Endothelial cell of umbilical vein (primary cell): ENCODE measurements at regions not wholly inside any gene's neighbourhood (a gene's known extent, or its start where the extent isn't known, plus 50 kb on each side); places are given as distances from the start of the nearest gene placed in this dataset.

ENCODE experiments used
- BruUV-seq: library from RNA; stranded (reverse); fragments of 400-500 nt; replicated peaks from 2 replicates; lab custom pipeline; 2021; lab: Mats Ljungman, UMichigan
- CTCF ChIA-PET: fragments of 300-600, 350-600 bp; sonication (Branson Sonifier 250); formaldehyde crosslinking; loops from one replicate; lab custom pipeline; 2021; ENCODE audit warnings: antibody characterized with exemption, inconsistent platforms; lab: Charles Lee
- POLR2A ChIA-PET: fragments of 300-600, 350-600 bp; sonication (Branson Sonifier 250); formaldehyde crosslinking; loops from one replicate; lab custom pipeline; 2021; ENCODE audit warnings: antibody characterized with exemption, inconsistent platforms; lab: Charles Lee
- DNase-seq: peaks from one replicate; pipeline ENCODE4 v3.0.0-alpha.2; 2011; ENCODE audit warnings: low read depth, low spot score
- FAIRE-seq: peaks from 2 replicates; lab custom pipeline; 2011; peaks lifted over from hg19 to GRCh38; lab: Jason Lieb, UNC
- H2AFZ ChIP-seq: 2 replicates; pipeline ENCODE4 v1.6.0; 2012; ENCODE audit warnings: low read depth, low read length, control low read depth, inconsistent platforms
- H3K27ac ChIP-seq: 2 replicates; pipeline ENCODE4 v1.5.1; 2011; ENCODE audit warnings: low read depth, mild to moderate bottlenecking, control low read depth, low read length, moderate library complexity; ENCODE audit not compliant: insufficient read depth
- H3K27me3 ChIP-seq, 2 experiments: 2 replicates each; pipeline versions ENCODE4 v1.6.0 to v1.6.1; 2011; ENCODE audit warnings: low read length in 2 of 2, mixed read lengths in 1 of 2; ENCODE audit not compliant: control insufficient read depth in 2 of 2, insufficient read depth in 2 of 2
- H3K36me3 ChIP-seq, 2 experiments: 2 replicates in 1 of 2; 3 replicates in 1 of 2; pipeline ENCODE4 v1.5.1; 2011; ENCODE audit warnings: low read length in 2 of 2, mild to moderate bottlenecking in 1 of 2, moderate library complexity in 1 of 2; ENCODE audit not compliant: control insufficient read depth in 2 of 2, insufficient read depth in 2 of 2; ENCODE audit errors: extremely low read depth in 1 of 2
- H3K4me1 ChIP-seq: 3 replicates; pipeline ENCODE4 v1.5.1; 2011; ENCODE audit warnings: mild to moderate bottlenecking, low read length; ENCODE audit not compliant: control insufficient read depth, insufficient read depth; ENCODE audit errors: extremely low read depth
- H3K4me2 ChIP-seq: 2 replicates; pipeline ENCODE4 v1.6.1; 2011; ENCODE audit warnings: low read length, control low read depth, mixed read lengths; ENCODE audit not compliant: insufficient read depth
- H3K4me3 ChIP-seq, 3 experiments: fragments of 200-600 bp in 1 of 3; sonication (generic), shearing (Covaris generic) in 1 of 3; replicated peaks in 1 of 3; 2 replicates each; pipeline ENCODE4 v1.5.1; 2011 to 2016; ENCODE audit warnings: control low read depth in 3 of 3, low read length in 3 of 3, mild to moderate bottlenecking in 2 of 3, inconsistent platforms in 1 of 3, low read depth in 1 of 3, moderate library complexity in 1 of 3; ENCODE audit not compliant: insufficient read depth in 1 of 3
- H3K79me2 ChIP-seq: 2 replicates; pipeline ENCODE4 v1.6.0; 2012; ENCODE audit warnings: low read length, inconsistent platforms; ENCODE audit not compliant: control insufficient read depth, insufficient read depth
- H3K9ac ChIP-seq: replicated peaks from 2 replicates; pipeline ENCODE3; 2011; ENCODE audit warnings: low read length, control low read depth; ENCODE audit not compliant: insufficient read depth; ENCODE audit errors: extremely low read depth
- H3K9me1 ChIP-seq: replicated peaks from 3 replicates; pipeline ENCODE4 v1.6.0; 2011; ENCODE audit warnings: mild to moderate bottlenecking, low read length; ENCODE audit not compliant: control insufficient read depth, insufficient read depth; ENCODE audit errors: extremely low read depth
- H3K9me3 ChIP-seq: replicated peaks from 2 replicates; pipeline ENCODE4 v1.5.1; 2012; ENCODE audit warnings: low read length, inconsistent platforms; ENCODE audit not compliant: control insufficient read depth, insufficient read depth
- H4K20me1 ChIP-seq: replicated peaks from 2 replicates; pipeline ENCODE3; 2011; ENCODE audit warnings: mild to moderate bottlenecking, low read length; ENCODE audit not compliant: control insufficient read depth, insufficient read depth; ENCODE audit errors: extremely low read depth
- EZH2 ChIP-seq: IDR thresholded peaks from 2 replicates; pipeline ENCODE4 v1.6.1; 2012; ENCODE audit warnings: borderline replicate concordance, low read depth, mild to moderate bottlenecking, moderate library complexity, low read length, inconsistent platforms; ENCODE audit not compliant: severe bottlenecking
- FOS ChIP-seq: IDR thresholded peaks from 2 replicates; pipeline ENCODE4 v1.6.1; 2011; ENCODE audit warnings: mild to moderate bottlenecking, low read length, moderate library complexity, borderline replicate concordance; ENCODE audit not compliant: insufficient read depth
- GATA2 ChIP-seq: IDR thresholded peaks from 2 replicates; pipeline ENCODE4 v1.7.0; 2011; ENCODE audit warnings: low read depth, mild to moderate bottlenecking, moderate library complexity, mixed read lengths, low read length; ENCODE audit not compliant: insufficient read length, insufficient read depth
- JUN ChIP-seq: IDR thresholded peaks from 2 replicates; pipeline ENCODE4 v1.6.1; 2011; ENCODE audit warnings: borderline replicate concordance, low read depth; ENCODE audit not compliant: insufficient read length, insufficient read depth
- MYC ChIP-seq: IDR thresholded peaks from one replicate; pipeline ENCODE4 v1.6.1; 2011; ENCODE audit warnings: mild to moderate bottlenecking, low read depth, low read length
- POLR2A ChIP-seq: IDR thresholded peaks from 2 replicates; pipeline ENCODE4 v1.6.1; 2012; ENCODE audit warnings: low read depth, mild to moderate bottlenecking, control low read depth, low read length
- POLR2AphosphoS5 ChIP-seq: IDR thresholded peaks from 2 replicates; pipeline ENCODE4 v1.6.1; 2012; ENCODE audit warnings: low read depth, mild to moderate bottlenecking, control low read depth, low read length, moderate library complexity; ENCODE audit not compliant: insufficient read depth
- dilution Hi-C: fragments of 300-500 bp; cut with MboI; formaldehyde crosslinking; loops from one replicate; pipeline ENCODE4 v1.15.0; 2019; ENCODE audit warnings: low sequenced_read_pairs; ENCODE audit not compliant: extremely low pct_ligation_motif_present
- intact Hi-C: fragments of 100-400 bp; cut with micrococcal nuclease; formaldehyde crosslinking; loops from one replicate; pipeline ENCODE4 v1.10.0; 2022
- TF ChIP-seq, protein P1 (sequence below): IDR thresholded peaks from 2 replicates; pipeline ENCODE4 v1.6.1; 2011; ENCODE audit not compliant: insufficient read depth, insufficient read length
- TF ChIP-seq, protein P2 (sequence below), 2 donors: IDR thresholded peaks; 1 replicate in 1 of 2; 2 replicates in 1 of 2; pipeline ENCODE4 v1.5.1; 2011; ENCODE audit warnings: low read length in 2 of 2, mild to moderate bottlenecking in 2 of 2, moderate library complexity in 2 of 2, control low read depth in 1 of 2, inconsistent platforms in 1 of 2, low read depth in 1 of 2; ENCODE audit not compliant: insufficient read depth in 1 of 2; ENCODE audit errors: extremely low read depth in 1 of 2

DNA sequence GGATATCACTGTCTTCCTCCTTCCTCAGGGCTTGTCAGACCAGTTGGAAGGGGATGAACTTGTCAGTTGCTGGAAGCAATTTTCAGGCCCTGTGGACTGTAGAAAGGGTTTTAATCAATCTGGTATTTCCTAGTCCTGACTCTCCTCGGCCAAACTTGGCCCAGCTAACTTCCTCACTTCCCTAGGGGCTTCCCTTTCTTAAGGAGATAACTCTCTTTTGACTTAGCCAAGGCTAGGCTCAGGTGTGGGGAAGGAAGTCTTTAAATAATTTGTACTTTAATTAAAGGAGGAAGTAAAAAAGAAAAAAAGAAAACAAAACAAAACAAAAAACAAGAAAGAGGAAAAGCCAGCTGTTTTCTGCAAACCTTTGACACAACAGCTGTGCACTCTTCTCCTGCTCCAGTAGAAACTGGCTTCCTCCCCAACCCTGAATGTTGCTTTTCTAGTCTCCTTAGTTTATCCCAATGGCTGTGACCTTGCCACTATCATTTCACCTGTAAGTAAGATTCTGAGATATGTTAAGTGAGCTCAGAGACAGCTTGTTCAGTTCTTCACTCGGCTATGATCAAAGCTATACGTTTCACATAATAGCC is 53.0 kb upstream of the ST3GAL6 start:
- Histone ChIP-seq H2AFZ (no peak overlapping the region), H3K9ac (no peak overlapping the region), H3K4me1 (peaks cover 10% of the 10 kb centered on the region), H3K4me3 (no peak overlapping the region), H3K79me2 (no peaks in the 10 kb centered on the region), H4K20me1 (no peaks in the 10 kb centered on the region), H3K4me2 (no peak overlapping the region), H3K9me1 (no peaks in the 10 kb centered on the region), H3K36me3 (no peaks in the 10 kb centered on the region), H3K9me3 (no peaks in the 10 kb centered on the region), H3K27ac (no peak overlapping the region), H3K27me3 (peaks cover 0 to 4% of the 10 kb centered on the region in 2 experiments)
- TF ChIP-seq FOS (no peak), MYC (no peak), GATA2 (no peak), POLR2A (no peak), JUN (no peak), EZH2 (no peak), POLR2AphosphoS5 (no peak)
- TF ChIP-seq, protein P1, sequence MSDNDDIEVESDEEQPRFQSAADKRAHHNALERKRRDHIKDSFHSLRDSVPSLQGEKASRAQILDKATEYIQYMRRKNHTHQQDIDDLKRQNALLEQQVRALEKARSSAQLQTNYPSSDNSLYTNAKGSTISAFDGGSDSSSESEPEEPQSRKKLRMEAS = no peak
- TF ChIP-seq, protein P2, sequence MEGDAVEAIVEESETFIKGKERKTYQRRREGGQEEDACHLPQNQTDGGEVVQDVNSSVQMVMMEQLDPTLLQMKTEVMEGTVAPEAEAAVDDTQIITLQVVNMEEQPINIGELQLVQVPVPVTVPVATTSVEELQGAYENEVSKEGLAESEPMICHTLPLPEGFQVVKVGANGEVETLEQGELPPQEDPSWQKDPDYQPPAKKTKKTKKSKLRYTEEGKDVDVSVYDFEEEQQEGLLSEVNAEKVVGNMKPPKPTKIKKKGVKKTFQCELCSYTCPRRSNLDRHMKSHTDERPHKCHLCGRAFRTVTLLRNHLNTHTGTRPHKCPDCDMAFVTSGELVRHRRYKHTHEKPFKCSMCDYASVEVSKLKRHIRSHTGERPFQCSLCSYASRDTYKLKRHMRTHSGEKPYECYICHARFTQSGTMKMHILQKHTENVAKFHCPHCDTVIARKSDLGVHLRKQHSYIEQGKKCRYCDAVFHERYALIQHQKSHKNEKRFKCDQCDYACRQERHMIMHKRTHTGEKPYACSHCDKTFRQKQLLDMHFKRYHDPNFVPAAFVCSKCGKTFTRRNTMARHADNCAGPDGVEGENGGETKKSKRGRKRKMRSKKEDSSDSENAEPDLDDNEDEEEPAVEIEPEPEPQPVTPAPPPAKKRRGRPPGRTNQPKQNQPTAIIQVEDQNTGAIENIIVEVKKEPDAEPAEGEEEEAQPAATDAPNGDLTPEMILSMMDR (IDR thresholded peaks at IDR 0.05; ENCODE audit: extremely low read depth in 1 of 2, insufficient read depth in 1 of 2, low read depth in 1 of 2, low read length in 2 of 2) = no peak
- DNase-seq (no peak), FAIRE-seq (no peak)
- ChIA-PET CTCF (interaction anchor here (1.0 to 1.6 kb wide), 3 partner anchors 15 to 108 kb away, joined by 4 to 5 read pairs (median 4); no protein-coding TSS in a partner anchor), POLR2A (no interaction called here)
- intact Hi-C loops (no loop called here), dilution Hi-C loops (no loop called here)
- BruUV-seq = no TSS peak
